Tibial artery (tissue), 4 donors: ENCODE measurements at regions not wholly inside any gene's neighbourhood (a gene's known extent, or its start where the extent isn't known, plus 50 kb on each side); places are given as distances from the start of the nearest gene placed in this dataset.

Experiments used
- DNase-seq, 2 donors: peaks; one replicate each; pipeline ENCODE4 v3.0.0-alpha.2; 2019
- H3K27ac ChIP-seq, 2 donors: fragments of 200-600 bp; sonication (generic) in 1 of 2; 1 replicate in 1 of 2; 2 replicates in 1 of 2; pipeline ENCODE4 v1.5.1; 2018 to 2019; ENCODE audit warnings: mild to moderate bottlenecking in 1 of 2
- H3K27me3 ChIP-seq, 2 donors: fragments of 200-600 bp; sonication (generic) in 1 of 2; one replicate each; pipeline versions ENCODE4 v1.5.1 to v1.6.0; 2016 to 2019
- H3K36me3 ChIP-seq, 3 donors: fragments of 200-600 bp; sonication (generic) in 2 of 3; one replicate each; pipeline ENCODE4 v1.5.1; 2016 to 2019; ENCODE audit warnings: mild to moderate bottlenecking in 2 of 3
- H3K4me1 ChIP-seq, 4 donors: fragments of 200-600 bp; sonication (generic) in 2 of 4; 1 replicate in 3 of 4; 2 replicates in 1 of 4; pipeline ENCODE4 v1.5.1; 2016 to 2019
- H3K4me3 ChIP-seq, 2 donors: fragments of 200-600 bp; sonication (generic) in 1 of 2; 1 replicate in 1 of 2; 2 replicates in 1 of 2; pipeline ENCODE4 v1.5.1; 2018 to 2019; ENCODE audit warnings: mild to moderate bottlenecking in 2 of 2
- H3K9me3 ChIP-seq, 3 donors: fragments of 200-600 bp; sonication (generic) in 1 of 3; one replicate each; pipeline ENCODE4 v1.5.1; 2016 to 2019
- CTCF ChIP-seq, 2 experiments: fragments of 200-600 bp in 1 of 2; fragments of 450-650 bp in 1 of 2; IDR thresholded peaks; one replicate each; pipeline ENCODE4 v1.5.1; 2017 to 2019; ENCODE audit warnings: antibody characterized with exemption in 2 of 2, mild to moderate bottlenecking in 1 of 2, moderate library complexity in 1 of 2
- intact Hi-C: fragments of 100-400 bp; cut with DNase I; formaldehyde crosslinking; loops from one replicate; pipeline ENCODE4 v1.15.0; 2023; ENCODE audit warnings: low total_unique reads

- H3K27me3 ChIP-seq = no peaks in the 10 kb centered on the region
- H3K4me1 ChIP-seq = no peaks in the 10 kb centered on the region
- TF ChIP-seq CTCF (IDR thresholded peaks at IDR 0.05) = no peak
- H3K9me3 ChIP-seq = no peaks in the 10 kb centered on the region
- no peak overlapping the region for H3K27ac ChIP-seq
- no peak overlapping the region for H3K4me3 ChIP-seq
- H3K36me3 ChIP-seq = no peaks in the 10 kb centered on the region
- DNase-seq = no peak
- intact Hi-C loops = no loop called here
These were observed 1134.8 kb downstream of the NSUN3 start for GRCh38 chr3:95197661-95198060.

- intact Hi-C loops = no loop called here
- no peaks in the 10 kb centered on the region for H3K36me3 ChIP-seq
- H3K27ac ChIP-seq = no peak overlapping the region
- no peak overlapping the region for H3K4me3 ChIP-seq
- H3K9me3 ChIP-seq = no peaks in the 10 kb centered on the region
- no peak for TF ChIP-seq CTCF (IDR thresholded peaks at IDR 0.05)
- H3K4me1 ChIP-seq = no peaks in the 10 kb centered on the region
- DNase-seq = no peak
- no peaks in the 10 kb centered on the region for H3K27me3 ChIP-seq
These were observed 1137.5 kb downstream of the NSUN3 start for GRCh38 chr3:95200384-95200783.

- Histone ChIP-seq H3K27ac (no peak overlapping the region), H3K9me3 (no peaks in the 10 kb centered on the region), H3K4me1 (no peaks in the 10 kb centered on the region), H3K27me3 (no peaks in the 10 kb centered on the region), H3K36me3 (no peaks in the 10 kb centered on the region), H3K4me3 (no peak overlapping the region)
- intact Hi-C loops = no loop called here
- TF ChIP-seq CTCF (IDR thresholded peaks at IDR 0.05) = no peak
- DNase-seq = no peak
These were observed 1148.0 kb downstream of the NSUN3 start for GRCh38 chr3:95210878-95211277.

GRCh38 chr3:95212117-95212516, 1149.3 kb downstream of the NSUN3 start:
- no peaks in the 10 kb centered on the region for H3K4me1 ChIP-seq
- intact Hi-C loops = no loop called here
- DNase-seq = no peak
- TF ChIP-seq CTCF (IDR thresholded peaks at IDR 0.05) = no peak
- no peak overlapping the region for H3K27ac ChIP-seq
- H3K4me3 ChIP-seq = no peak overlapping the region
- no peaks in the 10 kb centered on the region for H3K9me3 ChIP-seq
- H3K27me3 ChIP-seq = no peaks in the 10 kb centered on the region
- H3K36me3 ChIP-seq = no peaks in the 10 kb centered on the region

- no peaks in the 10 kb centered on the region for H3K9me3 ChIP-seq
- DNase-seq = no peak
- intact Hi-C loops = no loop called here
- no peaks in the 10 kb centered on the region for H3K4me1 ChIP-seq
- no peaks in the 10 kb centered on the region for H3K27me3 ChIP-seq
- H3K36me3 ChIP-seq = no peaks in the 10 kb centered on the region
- H3K27ac ChIP-seq = no peak overlapping the region
- TF ChIP-seq CTCF (IDR thresholded peaks at IDR 0.05) = no peak
- H3K4me3 ChIP-seq = no peak overlapping the region
These were observed 1152.6 kb downstream of the NSUN3 start for GRCh38 chr3:95215437-95215957.

- intact Hi-C loops = no loop called here
These were observed 1154.8 kb downstream of the NSUN3 start for GRCh38 chr3:95217661-95218060.

More at GRCh38 chr3:95217661-95218060, 1154.8 kb downstream of the NSUN3 start:
- Histone ChIP-seq H3K9me3 (no peaks in the 10 kb centered on the region), H3K27me3 (no peaks in the 10 kb centered on the region), H3K36me3 (no peaks in the 10 kb centered on the region), H3K4me1 (no peaks in the 10 kb centered on the region), H3K27ac (no peak overlapping the region), H3K4me3 (no peak overlapping the region)
- TF ChIP-seq CTCF (IDR thresholded peaks at IDR 0.05) = no peak
- DNase-seq = no peak
